ENCODE measurements at regions not wholly inside any gene's neighbourhood (a gene's known extent, or its start where the extent isn't known, plus 50 kb on each side); places are given as distances from the start of the nearest gene placed in this dataset.

- TF ChIP-seq CTCF (conservative IDR thresholded peaks at IDR 0.05) (no peak), ZFX (IDR thresholded peaks at IDR 0.05) (no peak)
These were observed 73.0 kb upstream of the SNX2 start for GRCh38 chr5:122701640-122702523.
